ENCODE measurements at regions not wholly inside any gene's neighbourhood (a gene's known extent, or its start where the extent isn't known, plus 50 kb on each side); places are given as distances from the start of the nearest gene placed in this dataset.

DNA sequence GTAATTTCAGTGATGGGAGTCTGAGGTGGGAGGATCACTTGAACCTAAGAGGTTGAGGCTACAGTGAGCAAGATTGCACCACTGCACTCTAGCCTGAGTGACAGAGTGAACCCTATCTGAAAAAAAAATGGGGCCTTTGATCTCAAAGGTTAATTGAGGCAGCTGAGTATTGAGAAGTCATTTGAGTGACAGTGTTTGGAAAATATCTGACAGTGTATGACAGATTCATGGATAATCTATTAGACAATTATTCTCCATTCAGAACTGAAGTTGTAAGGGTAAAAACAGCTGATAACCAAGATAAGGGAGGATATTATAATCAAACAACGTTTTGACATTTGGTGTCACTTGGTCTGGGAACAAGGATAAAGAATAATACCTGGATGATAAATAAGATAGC lies 50.9 kb upstream of the CD36 start:
- no peaks in the 10 kb centered on the region for H3K27me3 ChIP-seq (ENCODE audit: control insufficient read depth, insufficient read depth, low read length)
- no peak for DNase-seq (ENCODE audit: low read depth)
- TF ChIP-seq, protein P1, sequence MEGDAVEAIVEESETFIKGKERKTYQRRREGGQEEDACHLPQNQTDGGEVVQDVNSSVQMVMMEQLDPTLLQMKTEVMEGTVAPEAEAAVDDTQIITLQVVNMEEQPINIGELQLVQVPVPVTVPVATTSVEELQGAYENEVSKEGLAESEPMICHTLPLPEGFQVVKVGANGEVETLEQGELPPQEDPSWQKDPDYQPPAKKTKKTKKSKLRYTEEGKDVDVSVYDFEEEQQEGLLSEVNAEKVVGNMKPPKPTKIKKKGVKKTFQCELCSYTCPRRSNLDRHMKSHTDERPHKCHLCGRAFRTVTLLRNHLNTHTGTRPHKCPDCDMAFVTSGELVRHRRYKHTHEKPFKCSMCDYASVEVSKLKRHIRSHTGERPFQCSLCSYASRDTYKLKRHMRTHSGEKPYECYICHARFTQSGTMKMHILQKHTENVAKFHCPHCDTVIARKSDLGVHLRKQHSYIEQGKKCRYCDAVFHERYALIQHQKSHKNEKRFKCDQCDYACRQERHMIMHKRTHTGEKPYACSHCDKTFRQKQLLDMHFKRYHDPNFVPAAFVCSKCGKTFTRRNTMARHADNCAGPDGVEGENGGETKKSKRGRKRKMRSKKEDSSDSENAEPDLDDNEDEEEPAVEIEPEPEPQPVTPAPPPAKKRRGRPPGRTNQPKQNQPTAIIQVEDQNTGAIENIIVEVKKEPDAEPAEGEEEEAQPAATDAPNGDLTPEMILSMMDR (IDR thresholded peaks at IDR 0.05; ENCODE audit: insufficient read depth, low read length, severe bottlenecking): no peak
- no peaks in the 10 kb centered on the region for H3K36me3 ChIP-seq (ENCODE audit: control insufficient read depth, insufficient read depth, low read length)
- H3K4me3 ChIP-seq (ENCODE audit: low read depth, low read length): no peak overlapping the region
- FAIRE-seq: no peak

DNA sequence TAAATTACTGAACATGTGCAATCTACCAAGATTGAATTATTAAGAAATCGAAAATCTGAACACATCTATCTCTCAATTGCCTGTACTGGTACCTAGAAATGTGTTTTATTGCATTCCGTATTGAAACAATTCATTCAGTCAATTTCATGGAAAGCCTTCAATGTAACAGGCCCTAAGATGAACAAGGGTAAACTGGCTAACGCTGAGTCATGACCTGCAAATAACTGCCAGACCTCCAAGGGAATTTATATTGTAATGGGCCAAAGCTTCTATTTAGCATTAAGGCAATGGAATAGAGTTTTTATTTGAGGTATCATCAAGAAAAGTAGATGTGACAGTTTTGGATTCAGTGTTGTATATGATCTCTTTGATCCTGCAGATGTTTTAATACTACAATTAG lies 49.9 kb upstream of the CD36 start:
- FAIRE-seq (no peak), DNase-seq (ENCODE audit: low read depth) (no peak)
- H3K27me3 ChIP-seq (ENCODE audit: control insufficient read depth, insufficient read depth, low read length): no peaks in the 10 kb centered on the region
- no peaks in the 10 kb centered on the region for H3K36me3 ChIP-seq (ENCODE audit: control insufficient read depth, insufficient read depth, low read length)
- H3K4me3 ChIP-seq (ENCODE audit: low read depth, low read length): no peak overlapping the region
- TF ChIP-seq, protein P1 (IDR thresholded peaks at IDR 0.05; ENCODE audit: insufficient read depth, low read length, severe bottlenecking): no peak
